ENCODE measurements at regions not wholly inside any gene's neighbourhood (a gene's known extent, or its start where the extent isn't known, plus 50 kb on each side); places are given as distances from the start of the nearest gene placed in this dataset.

DNA sequence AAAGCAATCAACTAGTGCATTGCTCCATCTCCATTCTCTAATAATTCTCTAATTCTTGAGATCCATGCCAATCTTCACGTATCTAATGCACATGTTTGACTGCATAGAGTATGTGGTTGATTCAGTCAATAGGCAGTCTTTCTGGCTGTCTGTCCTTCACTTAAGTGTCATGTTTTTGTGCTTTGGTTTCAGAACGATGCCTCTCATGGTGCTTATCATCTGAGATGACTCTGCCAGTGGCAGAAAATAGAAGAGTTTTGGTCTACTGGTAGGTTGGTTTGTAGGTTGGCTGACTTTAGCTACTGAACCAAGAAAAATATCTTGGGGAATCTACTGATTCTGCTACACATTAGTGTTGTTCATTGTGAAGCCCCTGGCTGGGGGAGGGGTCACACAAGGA, 364.2 kb downstream of the SFMBT2 start:
- TF ChIP-seq, protein P1, sequence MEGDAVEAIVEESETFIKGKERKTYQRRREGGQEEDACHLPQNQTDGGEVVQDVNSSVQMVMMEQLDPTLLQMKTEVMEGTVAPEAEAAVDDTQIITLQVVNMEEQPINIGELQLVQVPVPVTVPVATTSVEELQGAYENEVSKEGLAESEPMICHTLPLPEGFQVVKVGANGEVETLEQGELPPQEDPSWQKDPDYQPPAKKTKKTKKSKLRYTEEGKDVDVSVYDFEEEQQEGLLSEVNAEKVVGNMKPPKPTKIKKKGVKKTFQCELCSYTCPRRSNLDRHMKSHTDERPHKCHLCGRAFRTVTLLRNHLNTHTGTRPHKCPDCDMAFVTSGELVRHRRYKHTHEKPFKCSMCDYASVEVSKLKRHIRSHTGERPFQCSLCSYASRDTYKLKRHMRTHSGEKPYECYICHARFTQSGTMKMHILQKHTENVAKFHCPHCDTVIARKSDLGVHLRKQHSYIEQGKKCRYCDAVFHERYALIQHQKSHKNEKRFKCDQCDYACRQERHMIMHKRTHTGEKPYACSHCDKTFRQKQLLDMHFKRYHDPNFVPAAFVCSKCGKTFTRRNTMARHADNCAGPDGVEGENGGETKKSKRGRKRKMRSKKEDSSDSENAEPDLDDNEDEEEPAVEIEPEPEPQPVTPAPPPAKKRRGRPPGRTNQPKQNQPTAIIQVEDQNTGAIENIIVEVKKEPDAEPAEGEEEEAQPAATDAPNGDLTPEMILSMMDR (conservative IDR thresholded peaks at IDR 0.05; ENCODE audit: low read depth, low read length), result no peak
- no peak for DNase-seq (ENCODE audit: low read depth)
- no peak overlapping the region for H3K4me3 ChIP-seq (ENCODE audit: low read depth, low read length)

DNA sequence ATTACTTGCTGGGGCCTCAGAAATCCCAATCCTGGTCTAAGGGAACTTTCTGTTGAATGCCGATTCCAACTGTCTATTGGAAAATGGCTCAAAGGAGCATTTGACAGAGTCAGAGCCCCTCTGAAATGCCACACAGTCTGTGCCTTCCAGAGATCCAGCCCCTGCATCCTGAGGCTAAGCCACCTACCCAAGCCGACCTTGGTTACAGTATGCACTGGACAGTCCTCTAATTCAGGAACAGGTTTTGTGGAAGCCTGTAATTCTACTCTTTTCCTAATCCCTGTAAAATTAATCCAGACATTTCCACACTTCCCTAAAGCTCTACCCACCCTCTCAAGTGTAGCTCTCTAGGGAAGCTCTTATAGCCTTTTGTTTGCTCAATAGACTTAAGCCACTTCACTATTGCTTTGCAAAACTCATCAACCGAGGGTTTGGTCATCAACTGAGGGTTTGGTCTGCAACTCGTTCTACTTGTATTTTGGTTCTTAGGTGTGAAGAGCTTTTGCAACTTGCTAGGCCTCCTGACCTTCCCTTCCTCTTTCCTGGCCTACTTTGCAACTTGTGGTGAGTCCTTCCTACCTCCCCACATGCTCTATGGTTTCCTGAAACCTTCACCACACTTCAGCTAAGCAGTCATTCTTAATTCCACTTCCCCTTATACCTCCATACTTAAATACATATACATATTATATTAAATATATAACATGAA, 364.8 kb downstream of the SFMBT2 start:
- TF ChIP-seq, protein P1 (conservative IDR thresholded peaks at IDR 0.05; ENCODE audit: low read depth, low read length), result no peak
- no peak for DNase-seq (ENCODE audit: low read depth)
- H3K4me3 ChIP-seq (ENCODE audit: low read depth, low read length), result no peak overlapping the region

DNA sequence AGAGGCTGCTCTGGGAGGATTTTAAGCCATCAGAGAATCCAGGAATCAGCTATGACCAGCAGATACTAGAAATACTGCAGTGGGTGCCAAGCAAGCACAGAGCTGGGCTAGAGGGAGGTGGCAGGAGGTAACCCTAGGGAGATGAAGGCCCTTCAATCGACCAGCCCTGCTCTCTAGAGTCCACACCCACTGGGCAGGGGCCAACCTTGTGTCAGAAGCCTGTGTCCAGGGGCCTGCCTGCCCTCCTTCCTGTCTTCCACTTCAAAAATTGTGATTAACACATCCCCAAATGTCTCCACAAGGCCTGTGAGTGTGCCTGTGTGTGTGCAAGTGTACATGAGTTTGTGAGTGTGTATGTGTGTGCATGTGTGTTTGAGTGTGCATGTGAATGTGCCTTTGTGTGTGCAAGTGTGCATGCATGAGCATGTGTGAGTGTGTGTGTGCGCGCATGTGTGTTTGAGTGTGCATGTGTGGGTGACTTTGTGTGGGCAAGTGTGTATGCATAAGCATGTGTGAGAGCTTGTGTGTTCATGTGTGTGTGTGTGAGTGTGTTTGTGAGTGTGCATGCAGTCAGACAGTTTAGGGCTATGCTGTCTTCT, 367.7 kb downstream of the SFMBT2 start:
- no peak overlapping the region for H3K4me3 ChIP-seq (ENCODE audit: low read depth, low read length)
- TF ChIP-seq, protein P1 (conservative IDR thresholded peaks at IDR 0.05; ENCODE audit: low read depth, low read length), result no peak
- DNase-seq (ENCODE audit: low read depth), result no peak

DNA sequence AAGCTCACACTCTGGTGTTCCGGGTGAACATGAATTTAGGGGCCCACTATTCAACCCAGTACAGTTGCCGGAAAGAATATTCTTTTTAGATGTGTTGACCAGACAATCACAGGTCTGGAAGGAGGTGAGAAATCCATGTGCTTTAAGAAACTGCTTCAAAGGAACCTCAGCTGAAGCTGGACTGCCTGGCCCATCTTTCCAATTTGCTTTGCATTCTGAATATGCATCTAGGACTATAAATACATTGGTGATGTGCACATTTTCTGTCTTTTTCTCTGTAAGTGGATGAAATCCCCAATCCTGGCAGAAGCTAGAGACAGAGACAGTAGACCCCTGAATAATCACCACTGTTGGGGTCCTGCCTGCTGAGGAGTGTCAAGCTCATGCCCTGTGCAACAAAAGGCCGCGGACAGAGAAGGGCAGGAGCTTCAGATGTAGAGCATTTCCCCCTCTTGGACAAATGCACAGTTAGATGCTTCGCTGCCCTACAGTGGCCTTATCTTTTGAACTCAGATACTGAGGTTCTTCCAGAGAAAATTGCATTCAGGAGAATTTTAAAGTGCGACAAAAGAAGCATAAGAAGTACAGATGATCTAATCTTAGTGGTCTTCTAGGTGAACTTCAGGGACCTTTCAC, 368.3 kb downstream of the SFMBT2 start:
- TF ChIP-seq, protein P1 (conservative IDR thresholded peaks at IDR 0.05; ENCODE audit: low read depth, low read length), result no peak
- DNase-seq (ENCODE audit: low read depth), result no peak
- H3K4me3 ChIP-seq (ENCODE audit: low read depth, low read length), result no peak overlapping the region

DNA sequence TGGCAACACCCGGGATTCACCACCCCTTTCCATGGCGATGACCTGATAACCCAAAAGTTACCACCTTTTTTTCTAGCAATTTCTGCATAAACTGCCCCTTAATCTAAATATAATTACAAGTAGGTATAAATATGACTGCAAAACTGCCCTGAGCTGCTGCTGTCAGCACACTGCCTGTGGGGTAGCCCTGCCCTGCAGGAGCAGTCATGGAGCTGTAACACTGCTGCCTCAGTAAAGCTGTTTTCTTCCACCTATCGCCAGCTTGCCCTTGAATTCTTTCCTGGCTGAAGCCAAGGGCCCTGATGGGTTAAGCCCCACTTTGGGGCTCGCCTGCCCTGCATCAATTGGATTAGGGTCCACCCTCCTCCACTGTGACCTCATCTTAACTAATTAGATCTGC, 368.8 kb downstream of the SFMBT2 start:
- H3K4me3 ChIP-seq (ENCODE audit: low read depth, low read length), result no peak overlapping the region
- no peak for DNase-seq (ENCODE audit: low read depth)
- TF ChIP-seq, protein P1 (conservative IDR thresholded peaks at IDR 0.05; ENCODE audit: low read depth, low read length), result no peak

DNA sequence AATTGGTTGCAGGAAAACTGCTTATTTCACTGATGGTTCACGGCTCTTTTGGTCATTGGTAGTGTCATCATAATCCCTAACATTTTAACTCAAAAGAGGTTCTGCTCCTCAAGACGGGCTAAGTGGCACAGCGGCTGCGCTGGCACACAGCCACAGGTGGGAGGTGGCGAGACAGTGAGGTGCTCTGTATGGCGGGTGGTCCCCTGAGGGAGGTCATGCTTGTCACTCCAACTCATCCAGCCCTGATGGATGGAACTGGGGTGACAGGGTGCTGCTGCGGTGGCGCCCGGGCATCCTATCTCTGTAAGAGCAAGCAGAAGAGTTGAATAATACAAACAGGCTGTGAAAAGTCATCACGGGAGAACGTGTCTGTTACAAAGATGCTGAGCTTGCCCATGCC, 370.2 kb downstream of the SFMBT2 start:
- H3K4me3 ChIP-seq (ENCODE audit: low read depth, low read length), result no peak overlapping the region
- TF ChIP-seq, protein P1 (conservative IDR thresholded peaks at IDR 0.05; ENCODE audit: low read depth, low read length), result no peak
- no peak for DNase-seq (ENCODE audit: low read depth)
